Neural cell (in vitro differentiated cells): ENCODE measurements at regions not wholly inside any gene's neighbourhood (a gene's known extent, or its start where the extent isn't known, plus 50 kb on each side); places are given as distances from the start of the nearest gene placed in this dataset.

ENCODE experiments used
- H2AFZ ChIP-seq: fragments of 200-600, 300-800 bp; sonication (generic), shearing (Covaris generic); 2 replicates; pipeline ENCODE4 v1.6.0; 2014; ENCODE audit warnings: low read depth, mild to moderate bottlenecking, antibody characterized with exemption, low read length, moderate library complexity
- H3F3A ChIP-seq: fragments of 200-600 bp; shearing (Covaris generic); 2 replicates; pipeline ENCODE4 v1.6.1; 2016; ENCODE audit warnings: mild to moderate bottlenecking, moderate library complexity, mixed read lengths, antibody characterized with exemption, low read length; ENCODE audit not compliant: insufficient read depth, poor library complexity, severe bottlenecking
- H3K27ac ChIP-seq: fragments of 200-600, 300-800 bp; sonication (generic), shearing (Covaris generic); 2 replicates; pipeline ENCODE4 v1.5.1; 2014; ENCODE audit warnings: mild to moderate bottlenecking, low read length, moderate library complexity
- H3K27me3 ChIP-seq: fragments of 300-800, 200-600 bp; sonication (generic), shearing (Covaris generic); 2 replicates; pipeline ENCODE4 v1.6.0; 2014; ENCODE audit warnings: mild to moderate bottlenecking, low read depth, low read length, moderate library complexity; ENCODE audit not compliant: insufficient read depth
- H3K36me3 ChIP-seq: fragments of 300-800, 200-600 bp; sonication (generic), shearing (Covaris generic); 2 replicates; pipeline ENCODE4 v1.5.1; 2014; ENCODE audit warnings: mild to moderate bottlenecking, antibody characterized with exemption, low read length, moderate library complexity; ENCODE audit not compliant: insufficient read depth
- H3K4me2 ChIP-seq: fragments of 300-800, 200-600 bp; sonication (generic), shearing (Covaris generic); 2 replicates; pipeline ENCODE4 v1.6.0; 2014; ENCODE audit warnings: mild to moderate bottlenecking, low read length
- H3K4me3 ChIP-seq: fragments of 300-800, 200-600 bp; sonication (generic), shearing (Covaris generic); 2 replicates; pipeline ENCODE4 v1.5.1; 2014; ENCODE audit warnings: mild to moderate bottlenecking, low read length, moderate library complexity
- H3K79me2 ChIP-seq: fragments of 200-600 bp; shearing (Covaris generic); replicated peaks from 2 replicates; pipeline ENCODE4 v1.6.0; 2014; ENCODE audit warnings: mild to moderate bottlenecking, low read length, moderate library complexity; ENCODE audit not compliant: insufficient read depth
- H3K9ac ChIP-seq: fragments of 300-800, 200-600 bp; sonication (generic), shearing (Covaris generic); 2 replicates; pipeline ENCODE4 v1.6.1; 2016; ENCODE audit warnings: mild to moderate bottlenecking, low read length, mixed read lengths
- H3K9me2 ChIP-seq: fragments of 200-600 bp; shearing (Covaris generic); 2 replicates; pipeline ENCODE4 v1.6.1; 2016; ENCODE audit warnings: mild to moderate bottlenecking, low read length, mixed read lengths; ENCODE audit not compliant: insufficient read depth
- H3K9me3 ChIP-seq: fragments of 200-600, 300-800 bp; sonication (generic), shearing (Covaris generic); 2 replicates; pipeline ENCODE4 v1.6.1; 2016; ENCODE audit warnings: mild to moderate bottlenecking, mixed run types, low read length, moderate library complexity, mixed read lengths
- H4K20me1 ChIP-seq: fragments of 200-600 bp; shearing (Covaris generic); 2 replicates; pipeline ENCODE4 v1.6.1; 2016; ENCODE audit warnings: mild to moderate bottlenecking, mixed run types; ENCODE audit not compliant: insufficient read depth
- EP300 ChIP-seq: fragments of 450-650 bp; conservative IDR thresholded peaks from 2 replicates; pipeline ENCODE4 v1.6.1; 2014; ENCODE audit warnings: antibody characterized with exemption, mild to moderate bottlenecking, moderate library complexity; ENCODE audit not compliant: poor library complexity, severe bottlenecking
- EZH2 ChIP-seq: fragments of 200-600, 300-800 bp; shearing (Covaris generic), sonication (generic); IDR thresholded peaks from 2 replicates; pipeline ENCODE4 v1.6.1; 2014; ENCODE audit warnings: antibody characterized with exemption, low read length, borderline replicate concordance, mild to moderate bottlenecking; ENCODE audit not compliant: insufficient read depth, poor library complexity, severe bottlenecking
- MXI1 ChIP-seq: fragments of 450-650 bp; conservative IDR thresholded peaks from 2 replicates; pipeline ENCODE4 v1.6.1; 2014; ENCODE audit warnings: antibody characterized with exemption, mild to moderate bottlenecking; ENCODE audit not compliant: poor library complexity, severe bottlenecking
- POLR2AphosphoS5 ChIP-seq: IDR thresholded peaks from 2 replicates; pipeline ENCODE4 v1.6.1; 2012
- RAD21 ChIP-seq: fragments of 450-650 bp; conservative IDR thresholded peaks from 2 replicates; pipeline ENCODE4 v1.6.1; 2014; ENCODE audit warnings: antibody characterized with exemption, mild to moderate bottlenecking, moderate library complexity
- SMC3 ChIP-seq: fragments of 450-650 bp; conservative IDR thresholded peaks from 2 replicates; pipeline ENCODE4 v1.6.1; 2014; ENCODE audit warnings: antibody characterized with exemption, mild to moderate bottlenecking, moderate library complexity; ENCODE audit not compliant: poor library complexity
- TAF1 ChIP-seq: IDR thresholded peaks from 2 replicates; pipeline ENCODE4 v1.6.1; 2012; ENCODE audit warnings: low read depth
- TF ChIP-seq, protein P1 (sequence below): fragments of 450-650 bp; IDR thresholded peaks from 2 replicates; pipeline ENCODE4 v1.5.1; 2014; ENCODE audit warnings: antibody characterized with exemption, mild to moderate bottlenecking, moderate library complexity; ENCODE audit not compliant: poor library complexity, severe bottlenecking
- TF ChIP-seq, protein P2 (sequence below): IDR thresholded peaks from 2 replicates; pipeline ENCODE4 v1.6.1; 2012; ENCODE audit warnings: borderline replicate concordance

DNA sequence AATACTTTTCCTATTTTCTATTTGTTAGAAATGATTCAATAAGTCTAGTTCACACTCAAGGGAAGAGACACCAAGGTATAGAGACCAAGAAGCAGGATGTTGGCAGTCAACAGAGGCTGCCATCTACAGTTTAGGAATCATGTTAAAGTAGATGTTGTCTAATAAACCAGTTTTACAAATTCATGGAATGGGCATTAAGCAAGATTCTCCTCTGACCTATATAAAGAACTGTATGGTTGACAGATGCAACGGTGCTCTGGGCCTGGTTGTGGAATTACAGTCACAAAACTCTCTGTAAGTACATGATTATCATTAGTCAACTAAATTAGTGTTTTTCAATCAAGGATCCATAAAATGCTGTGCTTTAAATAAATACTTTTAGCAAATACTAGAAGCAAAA is 475.1 kb downstream of the NAV3 start:
- Histone ChIP-seq H3F3A (no peaks in the 10 kb centered on the region), H3K79me2 (no peaks in the 10 kb centered on the region), H3K27me3 (no peaks in the 10 kb centered on the region), H3K36me3 (no peaks in the 10 kb centered on the region), H4K20me1 (no peaks in the 10 kb centered on the region), H3K9me2 (no peaks in the 10 kb centered on the region), H3K4me3 (no peak overlapping the region), H3K9me3 (no peaks in the 10 kb centered on the region), H3K9ac (no peak overlapping the region), H3K27ac (no peak overlapping the region), H2AFZ (no peak overlapping the region), H3K4me2 (no peak overlapping the region)
- TF ChIP-seq EP300, result no peak
- TF ChIP-seq RAD21, result no peak
- TF ChIP-seq POLR2AphosphoS5, result no peak
- TF ChIP-seq SMC3, result no peak
- TF ChIP-seq EZH2, result no peak
- TF ChIP-seq MXI1, result no peak
- TF ChIP-seq, protein P1, sequence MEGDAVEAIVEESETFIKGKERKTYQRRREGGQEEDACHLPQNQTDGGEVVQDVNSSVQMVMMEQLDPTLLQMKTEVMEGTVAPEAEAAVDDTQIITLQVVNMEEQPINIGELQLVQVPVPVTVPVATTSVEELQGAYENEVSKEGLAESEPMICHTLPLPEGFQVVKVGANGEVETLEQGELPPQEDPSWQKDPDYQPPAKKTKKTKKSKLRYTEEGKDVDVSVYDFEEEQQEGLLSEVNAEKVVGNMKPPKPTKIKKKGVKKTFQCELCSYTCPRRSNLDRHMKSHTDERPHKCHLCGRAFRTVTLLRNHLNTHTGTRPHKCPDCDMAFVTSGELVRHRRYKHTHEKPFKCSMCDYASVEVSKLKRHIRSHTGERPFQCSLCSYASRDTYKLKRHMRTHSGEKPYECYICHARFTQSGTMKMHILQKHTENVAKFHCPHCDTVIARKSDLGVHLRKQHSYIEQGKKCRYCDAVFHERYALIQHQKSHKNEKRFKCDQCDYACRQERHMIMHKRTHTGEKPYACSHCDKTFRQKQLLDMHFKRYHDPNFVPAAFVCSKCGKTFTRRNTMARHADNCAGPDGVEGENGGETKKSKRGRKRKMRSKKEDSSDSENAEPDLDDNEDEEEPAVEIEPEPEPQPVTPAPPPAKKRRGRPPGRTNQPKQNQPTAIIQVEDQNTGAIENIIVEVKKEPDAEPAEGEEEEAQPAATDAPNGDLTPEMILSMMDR, result no peak
- TF ChIP-seq, protein P2, sequence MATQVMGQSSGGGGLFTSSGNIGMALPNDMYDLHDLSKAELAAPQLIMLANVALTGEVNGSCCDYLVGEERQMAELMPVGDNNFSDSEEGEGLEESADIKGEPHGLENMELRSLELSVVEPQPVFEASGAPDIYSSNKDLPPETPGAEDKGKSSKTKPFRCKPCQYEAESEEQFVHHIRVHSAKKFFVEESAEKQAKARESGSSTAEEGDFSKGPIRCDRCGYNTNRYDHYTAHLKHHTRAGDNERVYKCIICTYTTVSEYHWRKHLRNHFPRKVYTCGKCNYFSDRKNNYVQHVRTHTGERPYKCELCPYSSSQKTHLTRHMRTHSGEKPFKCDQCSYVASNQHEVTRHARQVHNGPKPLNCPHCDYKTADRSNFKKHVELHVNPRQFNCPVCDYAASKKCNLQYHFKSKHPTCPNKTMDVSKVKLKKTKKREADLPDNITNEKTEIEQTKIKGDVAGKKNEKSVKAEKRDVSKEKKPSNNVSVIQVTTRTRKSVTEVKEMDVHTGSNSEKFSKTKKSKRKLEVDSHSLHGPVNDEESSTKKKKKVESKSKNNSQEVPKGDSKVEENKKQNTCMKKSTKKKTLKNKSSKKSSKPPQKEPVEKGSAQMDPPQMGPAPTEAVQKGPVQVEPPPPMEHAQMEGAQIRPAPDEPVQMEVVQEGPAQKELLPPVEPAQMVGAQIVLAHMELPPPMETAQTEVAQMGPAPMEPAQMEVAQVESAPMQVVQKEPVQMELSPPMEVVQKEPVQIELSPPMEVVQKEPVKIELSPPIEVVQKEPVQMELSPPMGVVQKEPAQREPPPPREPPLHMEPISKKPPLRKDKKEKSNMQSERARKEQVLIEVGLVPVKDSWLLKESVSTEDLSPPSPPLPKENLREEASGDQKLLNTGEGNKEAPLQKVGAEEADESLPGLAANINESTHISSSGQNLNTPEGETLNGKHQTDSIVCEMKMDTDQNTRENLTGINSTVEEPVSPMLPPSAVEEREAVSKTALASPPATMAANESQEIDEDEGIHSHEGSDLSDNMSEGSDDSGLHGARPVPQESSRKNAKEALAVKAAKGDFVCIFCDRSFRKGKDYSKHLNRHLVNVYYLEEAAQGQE, result no peak
- no peak for TF ChIP-seq TAF1

DNA sequence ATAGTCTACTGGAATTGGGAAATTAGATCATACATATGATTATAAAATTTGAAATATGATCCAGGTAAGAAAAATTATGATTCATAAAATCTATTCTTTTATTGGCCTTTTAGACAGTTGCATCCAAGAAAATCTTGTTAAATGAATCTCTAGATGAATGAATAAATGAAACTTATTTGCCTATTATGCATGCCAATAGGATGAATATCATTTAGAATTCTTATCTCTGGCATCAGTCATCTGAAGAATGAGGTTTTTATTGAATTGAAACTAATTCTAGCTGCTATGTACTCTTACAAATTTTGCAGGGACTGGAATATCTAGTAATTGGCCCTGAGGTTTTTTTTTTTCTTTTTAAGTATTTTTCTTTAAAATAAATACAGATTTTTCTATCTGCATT is 475.5 kb downstream of the NAV3 start:
- no peaks in the 10 kb centered on the region for H3F3A ChIP-seq
- H3K27me3 ChIP-seq, result no peaks in the 10 kb centered on the region
- no peaks in the 10 kb centered on the region for H3K79me2 ChIP-seq
- no peak overlapping the region for H3K9ac ChIP-seq
- TF ChIP-seq, protein P1, result no peak
- TF ChIP-seq, protein P2, result no peak
- TF ChIP-seq EZH2 (no peak), SMC3 (no peak), EP300 (no peak), MXI1 (no peak), POLR2AphosphoS5 (no peak), RAD21 (no peak), TAF1 (no peak)
- H3K9me3 ChIP-seq, result no peaks in the 10 kb centered on the region
- no peak overlapping the region for H3K4me2 ChIP-seq
- no peaks in the 10 kb centered on the region for H3K36me3 ChIP-seq
- no peaks in the 10 kb centered on the region for H4K20me1 ChIP-seq
- H3K27ac ChIP-seq, result no peak overlapping the region
- no peak overlapping the region for H3K4me3 ChIP-seq
- no peaks in the 10 kb centered on the region for H3K9me2 ChIP-seq
- H2AFZ ChIP-seq, result no peak overlapping the region
